HG03097 (cell line): ENCODE measurements at regions not wholly inside any gene's neighbourhood (a gene's known extent, or its start where the extent isn't known, plus 50 kb on each side); places are given as distances from the start of the nearest gene placed in this dataset.
A peak's percentile ranks its signal among the peaks of the same experiment; 100 is the strongest.
"Not testable (repeated sequence)": the region's sequence is repeated elsewhere in the genome, so short reads cannot be mapped to it uniquely, and the experiment has no call there.

Source experiments
- ATAC-seq: cut with Tn5 transposase; IDR thresholded peaks from one replicate; pipeline ENCODE4 v1.9.1; 2021; ENCODE audit not compliant: unreplicated experiment, low FRiP score

DNA sequence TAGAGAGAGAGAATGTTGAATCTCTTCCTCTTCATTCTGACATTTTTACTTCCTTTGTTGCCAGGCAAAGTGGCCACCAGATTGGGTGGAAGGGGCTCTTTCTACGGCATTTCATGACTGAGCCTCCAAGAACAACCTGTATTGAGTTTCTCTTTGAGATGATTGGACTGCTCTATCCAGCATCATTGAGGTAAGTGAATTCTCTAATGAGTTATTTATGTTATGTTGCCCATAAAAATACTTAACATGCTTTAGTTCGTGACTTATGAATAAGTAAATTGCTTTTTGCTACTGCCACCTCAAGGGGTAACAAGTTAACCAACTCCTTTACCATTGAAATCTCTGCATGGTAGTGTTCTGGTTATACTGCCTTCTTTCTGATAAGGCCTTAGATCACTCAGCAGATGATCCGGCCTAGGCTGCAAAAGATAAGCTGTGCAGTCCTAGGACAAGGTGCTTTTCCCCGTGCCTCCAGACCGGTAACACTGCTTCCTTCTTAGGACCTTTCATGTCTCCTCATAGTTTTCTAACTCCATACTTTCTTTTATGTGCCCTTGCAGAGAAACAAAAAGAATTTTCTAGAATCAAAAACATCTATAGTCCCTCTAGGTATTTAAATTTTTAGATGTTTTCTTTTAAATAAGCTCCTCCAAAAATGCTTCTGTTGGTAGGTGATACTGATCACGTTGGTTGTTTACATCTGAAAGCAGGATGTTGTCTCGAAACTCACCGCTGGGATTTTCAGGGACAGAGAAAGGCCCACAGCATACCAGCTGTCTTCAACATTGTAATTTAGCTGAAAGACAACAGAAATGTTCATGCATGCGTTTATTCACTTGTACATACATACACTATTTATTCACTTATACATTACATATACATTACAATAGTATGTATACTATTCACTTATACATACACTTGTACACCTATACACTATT lies 157.1 kb upstream of the RBPJ start:
- ATAC-seq, result no peak

DNA sequence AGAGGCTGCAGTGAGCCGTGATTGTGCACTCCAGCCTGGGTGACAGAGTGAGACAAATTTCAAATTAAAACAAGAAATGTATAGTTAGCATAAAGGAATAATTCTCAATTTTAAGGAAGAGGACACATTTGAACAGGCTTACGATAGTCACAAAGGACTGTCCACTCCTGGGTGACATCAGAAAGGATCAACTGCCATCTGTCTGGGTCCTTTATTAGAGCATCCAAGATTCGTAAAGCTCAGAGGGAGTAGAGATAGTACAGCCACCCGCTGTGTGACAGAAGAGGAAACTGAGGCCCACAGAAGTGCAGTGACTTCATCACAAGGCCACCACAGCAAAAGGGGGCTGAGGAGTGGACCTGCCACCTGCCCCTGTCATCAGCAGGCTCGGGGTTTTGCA lies 149.3 kb upstream of the RBPJ start:
- ATAC-seq, result no peak

DNA sequence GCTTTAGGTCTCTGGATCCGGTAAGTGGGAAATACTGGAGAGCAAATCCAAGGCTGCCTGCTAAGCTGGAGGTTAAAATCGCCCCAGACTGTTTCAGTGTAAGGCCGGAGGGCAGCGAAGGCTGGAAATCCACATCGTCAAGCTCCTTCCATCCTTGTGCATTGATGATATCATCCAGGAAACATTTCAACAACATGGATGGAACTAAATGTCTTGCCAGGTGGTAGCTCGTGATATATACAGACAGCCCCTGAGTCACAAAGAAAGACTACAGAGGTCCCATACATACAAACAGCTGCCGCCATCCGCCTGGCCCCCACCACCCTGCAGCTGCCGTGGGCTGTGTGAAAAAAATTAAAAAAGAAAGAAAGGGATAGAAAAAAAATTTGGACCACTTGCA lies 148.9 kb upstream of the RBPJ start:
- ATAC-seq, result no peak

DNA sequence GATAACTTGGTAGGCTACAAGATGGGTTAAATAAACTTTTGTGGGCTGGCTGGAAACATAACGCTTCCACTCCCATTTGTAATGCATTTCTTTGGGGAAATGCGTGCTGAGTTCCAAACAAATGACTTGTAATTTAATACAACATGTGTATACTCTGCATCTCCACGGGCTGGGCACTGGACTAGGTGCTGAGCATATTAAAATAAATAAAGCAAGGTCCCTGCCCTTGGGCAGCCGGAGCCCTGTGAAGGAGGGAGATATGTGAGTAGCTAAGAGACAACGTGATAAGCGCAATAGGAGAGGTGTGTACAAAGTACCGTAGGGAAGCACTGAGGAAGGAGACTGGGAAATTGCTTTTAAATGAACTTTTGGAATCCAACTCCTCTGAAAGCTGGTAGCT lies 147.2 kb upstream of the RBPJ start:
- ATAC-seq, result no peak

DNA sequence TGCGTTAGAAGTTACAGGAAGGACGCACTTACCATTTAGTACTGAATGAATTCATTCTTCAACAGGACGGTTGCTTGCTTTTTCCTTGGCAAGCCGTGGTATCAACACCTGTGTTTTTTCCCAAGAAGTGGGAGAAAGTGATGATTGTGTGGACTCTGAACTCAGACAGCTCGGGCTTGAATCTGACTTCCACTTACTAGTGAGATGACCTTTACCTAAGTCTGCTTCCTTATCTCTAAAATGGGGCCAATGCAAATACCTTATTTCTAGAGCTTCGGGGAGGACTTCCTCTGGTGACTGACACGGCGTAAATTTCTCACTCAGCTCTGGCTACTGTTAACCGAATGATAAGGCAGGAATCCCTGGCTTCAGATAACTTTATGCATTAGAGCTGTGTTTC lies 146.8 kb upstream of the RBPJ start:
- ATAC-seq, result no peak

DNA sequence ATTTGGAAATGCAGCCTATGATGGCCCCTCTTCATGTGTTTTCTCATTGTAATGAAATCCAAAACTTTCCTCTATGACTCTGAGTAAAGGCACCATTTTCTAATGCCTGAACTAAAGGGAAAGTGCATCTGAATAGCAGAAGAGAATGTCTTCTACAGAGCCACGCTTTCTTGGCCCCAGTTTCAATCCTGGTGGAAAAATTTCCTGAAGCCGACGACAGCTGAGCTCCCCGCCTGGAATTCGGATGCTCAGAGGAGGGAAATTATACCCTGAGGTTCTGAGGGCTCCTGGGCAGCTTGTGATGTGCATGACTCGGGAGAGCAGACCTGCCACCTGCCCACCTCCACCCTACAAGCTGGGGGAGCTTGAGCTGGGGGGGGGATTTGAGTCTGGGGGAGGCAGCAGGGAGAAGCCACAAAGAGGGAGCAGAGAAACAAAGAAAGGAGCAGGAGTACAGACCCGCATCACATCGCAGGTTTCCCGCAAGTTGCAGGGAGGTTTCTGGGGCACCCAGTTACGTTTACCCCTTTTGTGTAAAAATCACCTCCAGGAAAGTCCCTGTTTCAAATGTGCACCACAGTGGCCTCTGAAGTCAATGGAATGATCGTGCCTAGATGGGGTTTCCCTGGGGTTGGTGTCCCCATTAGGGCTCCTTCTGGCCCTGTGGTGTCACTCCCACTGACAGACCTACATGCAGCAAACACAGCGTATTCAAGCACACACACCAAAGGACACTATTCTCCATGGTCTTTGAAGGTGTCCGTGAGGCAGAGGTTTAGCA lies 145.6 kb upstream of the RBPJ start:
- no peak for ATAC-seq

DNA sequence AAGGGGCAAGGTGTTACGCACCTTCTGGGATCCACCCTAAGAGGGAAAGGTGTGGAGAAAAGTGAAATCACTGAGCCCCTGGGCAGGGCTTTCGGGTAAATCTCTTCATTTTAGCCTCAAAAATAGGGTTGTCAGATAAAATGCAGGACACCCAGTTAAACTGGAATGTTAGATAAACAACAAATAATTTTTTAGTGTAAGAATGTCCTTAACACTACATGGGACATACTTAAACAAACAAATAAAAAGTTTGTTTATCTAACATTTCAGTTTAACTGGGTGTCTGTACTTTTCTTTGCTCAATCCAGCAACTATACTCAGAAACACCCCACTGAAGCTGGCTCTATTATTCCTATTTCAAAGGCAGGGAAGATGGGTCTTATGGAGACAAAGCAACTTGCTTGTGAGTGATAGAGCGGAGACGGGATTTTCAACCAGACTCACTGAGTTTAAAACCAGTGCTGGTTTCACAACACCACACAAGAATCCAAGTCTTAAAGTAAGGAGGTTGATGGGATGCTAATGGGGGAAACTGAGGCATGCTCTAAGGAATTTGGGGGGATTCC lies 144.8 kb upstream of the RBPJ start:
- ATAC-seq, result no peak

GRCh38 chr4:26176598-26177149 lies 144.1 kb upstream of the RBPJ start:
- no peak for ATAC-seq

DNA sequence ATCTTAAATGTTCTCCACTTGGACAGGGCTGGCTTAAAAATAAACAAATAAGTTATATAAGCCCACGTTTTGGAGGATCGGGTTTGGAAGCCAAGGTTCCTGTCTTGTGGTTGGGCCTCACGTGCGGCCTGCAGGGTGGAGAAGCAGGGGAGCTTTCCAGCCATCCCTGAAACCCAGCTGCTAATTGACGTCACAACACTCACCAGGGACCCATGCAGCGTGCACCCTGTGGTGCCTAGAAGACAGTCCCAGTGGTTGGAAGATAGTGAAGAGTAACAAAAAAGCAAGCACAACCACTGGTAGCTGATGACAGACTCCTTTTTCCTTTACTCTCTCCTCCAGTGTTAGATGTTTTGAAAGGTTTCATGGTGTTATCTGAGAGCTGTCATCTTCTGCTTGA lies 142.0 kb upstream of the RBPJ start:
- ATAC-seq, result no peak

DNA sequence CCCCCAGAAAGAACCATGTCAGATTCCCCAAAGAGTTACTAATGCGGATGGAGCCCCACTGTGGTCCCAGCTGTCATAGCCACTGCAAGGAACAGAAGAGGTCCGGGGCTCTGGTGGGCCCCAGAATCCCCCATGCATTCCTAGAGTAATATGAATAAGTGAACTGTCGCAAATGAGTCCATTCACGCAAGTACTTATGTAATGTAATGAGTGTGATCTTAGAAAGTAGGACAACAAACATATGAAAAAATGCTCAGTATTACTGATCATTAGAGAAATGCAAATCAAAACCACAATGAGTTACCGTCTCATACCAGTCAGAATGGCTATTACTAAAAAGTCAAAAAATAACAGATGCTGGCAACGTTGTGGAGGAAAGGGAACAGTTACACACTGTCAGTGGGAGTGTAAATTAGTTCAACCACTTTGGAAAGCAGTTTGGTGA lies 141.5 kb upstream of the RBPJ start:
- peak; percentile 64 for ATAC-seq

DNA sequence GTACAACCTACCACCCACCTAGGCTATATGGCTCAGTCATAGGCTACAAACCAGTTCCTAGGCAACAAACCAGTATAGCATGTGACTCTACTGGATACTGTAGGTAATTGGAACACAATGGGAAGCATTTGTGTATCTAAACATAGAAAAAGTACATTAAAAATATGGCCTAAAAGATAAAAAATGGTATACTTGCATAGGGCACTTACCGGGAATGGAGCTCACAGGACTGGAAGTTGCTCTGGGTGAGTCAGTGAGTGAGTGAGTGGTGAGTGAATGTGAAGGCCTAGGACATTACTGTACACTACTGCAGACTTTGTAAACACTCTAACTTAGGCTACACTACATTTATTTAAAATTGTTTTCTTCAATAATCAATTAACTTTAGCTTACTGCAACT lies 139.2 kb upstream of the RBPJ start:
- ATAC-seq, result no peak

- no peak for ATAC-seq
These were observed 137.8 kb upstream of the RBPJ start for GRCh38 chr4:26183017-26183416.

GRCh38 chr4:26185436-26185835 lies 135.4 kb upstream of the RBPJ start:
- no peak for ATAC-seq

- no peak for ATAC-seq
These were observed 129.5 kb upstream of the RBPJ start for GRCh38 chr4:26191353-26191752.

DNA sequence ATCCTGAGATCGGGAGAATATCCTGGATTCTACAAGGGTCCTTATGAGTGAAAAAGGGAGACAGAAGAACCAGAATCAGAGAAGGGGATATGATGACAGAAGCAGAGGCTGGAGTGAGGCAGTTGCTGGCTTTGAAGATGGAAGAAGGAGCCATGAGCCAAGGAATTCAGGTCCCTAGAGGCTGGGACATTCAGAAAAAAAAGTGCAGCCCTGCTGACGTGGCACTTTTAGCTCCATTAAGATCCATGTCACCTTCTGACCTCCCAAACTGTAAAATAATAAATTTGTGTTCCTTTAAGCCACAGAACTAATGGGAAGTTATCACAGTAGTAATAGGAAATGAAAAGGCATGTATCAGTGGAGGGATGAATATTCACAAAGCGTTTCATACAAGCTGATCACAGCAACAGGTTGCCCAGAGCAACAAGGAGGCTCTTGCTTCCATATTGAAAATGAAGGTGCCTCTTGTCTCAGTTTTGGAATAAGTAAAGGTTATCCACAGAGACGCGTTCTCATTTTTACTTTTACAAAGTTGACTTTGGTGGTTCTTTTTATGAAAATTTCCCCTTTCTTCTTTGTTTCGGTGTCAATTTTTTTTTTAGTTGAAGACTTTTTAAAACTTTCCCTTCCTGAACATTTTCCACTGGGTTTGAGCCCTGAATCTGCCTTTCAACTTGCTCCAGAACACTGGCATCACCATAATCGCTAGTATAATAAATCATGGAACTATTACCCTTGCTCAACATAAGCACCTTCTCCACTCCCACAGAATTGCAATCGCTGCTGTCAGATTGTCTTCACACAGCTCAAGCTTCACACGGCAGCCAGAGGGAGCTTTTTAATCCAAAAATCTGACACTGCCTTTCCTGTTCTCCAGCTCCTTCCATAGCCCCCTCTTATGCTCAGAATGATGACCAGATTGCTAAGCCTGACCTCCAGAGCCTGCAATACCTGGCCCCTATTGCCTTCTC lies 127.6 kb upstream of the RBPJ start:
- ATAC-seq, result no peak

GRCh38 chr4:26194764-26195163 lies 126.0 kb upstream of the RBPJ start:
- ATAC-seq, result no peak

- ATAC-seq, result no peak
These were observed 124.2 kb upstream of the RBPJ start for GRCh38 chr4:26196567-26196966.

DNA sequence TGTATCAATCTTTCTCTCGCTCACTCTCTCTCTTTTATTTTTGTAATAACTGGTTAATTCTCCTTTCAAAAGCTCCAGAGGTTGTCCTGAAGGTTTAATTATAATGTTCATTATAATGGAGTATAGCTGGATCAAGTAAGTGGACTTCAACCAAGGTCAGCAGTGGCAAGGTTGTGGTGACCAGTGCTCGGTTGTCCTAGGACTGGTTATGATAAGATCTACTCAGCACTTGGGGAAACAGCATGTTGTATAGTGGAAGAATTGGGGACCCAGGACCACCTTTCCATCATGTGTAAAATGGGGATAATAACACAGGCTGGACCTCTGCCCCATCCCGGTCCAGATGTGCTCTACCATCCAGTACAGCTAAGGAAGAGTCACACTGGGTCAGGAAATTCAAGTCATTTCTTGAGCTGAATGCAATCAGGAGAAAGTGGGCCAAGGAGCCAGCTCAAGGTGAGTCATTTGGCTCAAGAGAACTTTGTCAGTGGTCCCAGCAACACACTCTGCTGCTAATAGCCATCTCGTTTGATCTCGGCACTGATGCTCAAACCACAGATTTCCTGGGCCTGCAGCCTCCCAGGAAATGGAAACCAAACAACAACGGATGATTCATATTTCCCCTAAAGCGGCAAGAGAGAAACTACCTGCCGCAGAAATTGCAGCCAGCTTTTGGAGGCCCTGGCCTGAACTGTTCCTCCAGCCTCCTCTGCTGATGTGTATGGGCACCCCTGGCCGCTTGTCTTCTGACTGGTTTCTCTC lies 123.6 kb upstream of the RBPJ start:
- ATAC-seq, result peak; percentile 89

DNA sequence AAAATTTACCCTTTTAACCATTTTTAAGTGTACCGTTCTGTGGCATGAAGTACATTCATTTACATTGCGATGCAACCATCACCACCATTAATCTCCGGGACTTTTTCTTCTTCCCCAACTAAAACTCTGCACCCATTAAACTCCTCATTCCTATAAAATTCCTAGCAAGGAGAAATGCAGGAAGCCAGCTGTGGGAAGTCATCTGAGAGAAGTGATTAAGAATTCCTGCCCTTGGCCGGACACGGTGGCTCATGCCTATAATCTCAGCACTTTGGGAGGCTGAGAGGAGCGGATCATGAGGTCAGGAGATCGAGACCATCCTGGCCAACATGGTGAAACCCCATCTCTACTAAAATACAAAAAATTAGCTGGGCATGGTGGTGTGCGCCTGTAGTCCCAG lies 121.9 kb upstream of the RBPJ start:
- ATAC-seq, result not testable (repeated sequence)
